Ishikawa (cell line): ENCODE measurements at regions not wholly inside any gene's neighbourhood (a gene's known extent, or its start where the extent isn't known, plus 50 kb on each side); places are given as distances from the start of the nearest gene placed in this dataset.

Experiments
- CEBPB ChIP-seq: IDR thresholded peaks from 2 replicates; pipeline ENCODE4 v1.6.1; 2012
- CREB1 ChIP-seq: IDR thresholded peaks from 2 replicates; pipeline ENCODE4 v1.6.1; 2012; ENCODE audit warnings: low read depth
- EGR1 ChIP-seq: IDR thresholded peaks from 2 replicates; pipeline ENCODE4 v1.6.1; 2012
- EP300 ChIP-seq: IDR thresholded peaks from 2 replicates; pipeline ENCODE4 v1.6.1; 2012; ENCODE audit warnings: borderline replicate concordance
- FOXM1 ChIP-seq: IDR thresholded peaks from 2 replicates; pipeline ENCODE4 v1.6.1; 2012; ENCODE audit warnings: low read depth, borderline replicate concordance
- NFIC ChIP-seq: IDR thresholded peaks from 2 replicates; pipeline ENCODE4 v1.6.1; 2012
- RAD21 ChIP-seq: IDR thresholded peaks from 2 replicates; pipeline ENCODE4 v1.6.1; 2012; ENCODE audit warnings: low read depth
- TAF1 ChIP-seq: IDR thresholded peaks from 2 replicates; pipeline ENCODE4 v1.6.1; 2012; ENCODE audit warnings: low read depth, mild to moderate bottlenecking
- TCF12 ChIP-seq: IDR thresholded peaks from 2 replicates; pipeline ENCODE4 v1.6.1; 2012; ENCODE audit warnings: low read depth
- TEAD4 ChIP-seq: IDR thresholded peaks from 2 replicates; pipeline ENCODE4 v1.6.1; 2012
- YY1 ChIP-seq: IDR thresholded peaks from 2 replicates; pipeline ENCODE4 v1.6.1; 2012; ENCODE audit warnings: low read depth
- ZBTB7A ChIP-seq: IDR thresholded peaks from 2 replicates; pipeline ENCODE4 v1.6.1; 2012; ENCODE audit warnings: low read depth
- TF ChIP-seq, protein P1 (sequence below): IDR thresholded peaks from 2 replicates; pipeline ENCODE4 v1.6.1; 2012
- TF ChIP-seq, protein P2 (sequence below): IDR thresholded peaks from 2 replicates; pipeline ENCODE4 v1.6.1; 2012; ENCODE audit warnings: low read depth, mild to moderate bottlenecking
- TF ChIP-seq, protein P3 (sequence below): IDR thresholded peaks from 2 replicates; pipeline ENCODE4 v1.6.1; 2012

DNA sequence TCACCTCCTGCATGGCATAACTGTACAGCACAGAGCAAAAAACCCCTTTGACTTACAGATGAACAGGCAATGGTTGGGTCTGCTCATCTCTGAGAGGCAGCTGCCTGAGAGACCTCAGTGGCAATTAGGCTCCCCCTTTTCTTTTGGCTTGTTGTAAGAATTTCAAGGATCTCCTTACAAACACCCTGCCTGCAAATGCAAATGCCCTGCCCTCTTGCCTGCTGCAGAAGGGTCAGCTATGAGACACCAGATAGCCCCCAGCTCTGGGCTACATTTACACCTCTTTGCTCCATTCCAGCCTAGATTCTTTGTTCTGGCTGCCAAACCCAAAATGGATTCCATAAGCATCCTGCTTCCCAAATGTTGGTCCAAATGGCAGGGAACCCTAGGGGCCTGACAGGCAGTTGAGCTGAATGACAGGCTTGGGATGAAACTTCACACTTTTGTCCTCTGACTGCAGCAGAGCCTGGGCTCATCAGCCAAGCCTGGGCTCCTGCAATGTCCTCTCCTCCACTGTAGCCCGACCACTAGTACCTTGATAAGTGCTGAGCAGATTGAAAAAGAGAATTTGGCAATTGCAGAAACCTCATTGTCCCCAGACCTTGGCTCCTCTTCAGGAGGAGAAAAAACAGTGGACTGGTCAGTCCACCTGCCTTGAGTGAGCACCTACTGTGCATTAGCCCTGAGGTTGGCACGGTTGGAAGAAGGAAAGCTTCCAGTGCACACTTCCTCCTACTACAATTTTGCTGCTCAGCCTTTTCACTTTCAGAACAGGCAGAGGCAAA lies 678.3 kb downstream of the BCL11A start:
- TF ChIP-seq, protein P1, sequence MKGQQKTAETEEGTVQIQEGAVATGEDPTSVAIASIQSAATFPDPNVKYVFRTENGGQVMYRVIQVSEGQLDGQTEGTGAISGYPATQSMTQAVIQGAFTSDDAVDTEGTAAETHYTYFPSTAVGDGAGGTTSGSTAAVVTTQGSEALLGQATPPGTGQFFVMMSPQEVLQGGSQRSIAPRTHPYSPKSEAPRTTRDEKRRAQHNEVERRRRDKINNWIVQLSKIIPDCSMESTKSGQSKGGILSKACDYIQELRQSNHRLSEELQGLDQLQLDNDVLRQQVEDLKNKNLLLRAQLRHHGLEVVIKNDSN, result no peak
- TF ChIP-seq FOXM1 (no peak), YY1 (no peak), NFIC (no peak), CEBPB (no peak), EGR1 (no peak), ZBTB7A (no peak), TAF1 (no peak), CREB1 (no peak), RAD21 (no peak), TEAD4 (no peak), EP300 (no peak), TCF12 (no peak)
- TF ChIP-seq, protein P2, sequence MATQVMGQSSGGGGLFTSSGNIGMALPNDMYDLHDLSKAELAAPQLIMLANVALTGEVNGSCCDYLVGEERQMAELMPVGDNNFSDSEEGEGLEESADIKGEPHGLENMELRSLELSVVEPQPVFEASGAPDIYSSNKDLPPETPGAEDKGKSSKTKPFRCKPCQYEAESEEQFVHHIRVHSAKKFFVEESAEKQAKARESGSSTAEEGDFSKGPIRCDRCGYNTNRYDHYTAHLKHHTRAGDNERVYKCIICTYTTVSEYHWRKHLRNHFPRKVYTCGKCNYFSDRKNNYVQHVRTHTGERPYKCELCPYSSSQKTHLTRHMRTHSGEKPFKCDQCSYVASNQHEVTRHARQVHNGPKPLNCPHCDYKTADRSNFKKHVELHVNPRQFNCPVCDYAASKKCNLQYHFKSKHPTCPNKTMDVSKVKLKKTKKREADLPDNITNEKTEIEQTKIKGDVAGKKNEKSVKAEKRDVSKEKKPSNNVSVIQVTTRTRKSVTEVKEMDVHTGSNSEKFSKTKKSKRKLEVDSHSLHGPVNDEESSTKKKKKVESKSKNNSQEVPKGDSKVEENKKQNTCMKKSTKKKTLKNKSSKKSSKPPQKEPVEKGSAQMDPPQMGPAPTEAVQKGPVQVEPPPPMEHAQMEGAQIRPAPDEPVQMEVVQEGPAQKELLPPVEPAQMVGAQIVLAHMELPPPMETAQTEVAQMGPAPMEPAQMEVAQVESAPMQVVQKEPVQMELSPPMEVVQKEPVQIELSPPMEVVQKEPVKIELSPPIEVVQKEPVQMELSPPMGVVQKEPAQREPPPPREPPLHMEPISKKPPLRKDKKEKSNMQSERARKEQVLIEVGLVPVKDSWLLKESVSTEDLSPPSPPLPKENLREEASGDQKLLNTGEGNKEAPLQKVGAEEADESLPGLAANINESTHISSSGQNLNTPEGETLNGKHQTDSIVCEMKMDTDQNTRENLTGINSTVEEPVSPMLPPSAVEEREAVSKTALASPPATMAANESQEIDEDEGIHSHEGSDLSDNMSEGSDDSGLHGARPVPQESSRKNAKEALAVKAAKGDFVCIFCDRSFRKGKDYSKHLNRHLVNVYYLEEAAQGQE, result no peak
- TF ChIP-seq, protein P3, sequence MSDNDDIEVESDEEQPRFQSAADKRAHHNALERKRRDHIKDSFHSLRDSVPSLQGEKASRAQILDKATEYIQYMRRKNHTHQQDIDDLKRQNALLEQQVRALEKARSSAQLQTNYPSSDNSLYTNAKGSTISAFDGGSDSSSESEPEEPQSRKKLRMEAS, result no peak

DNA sequence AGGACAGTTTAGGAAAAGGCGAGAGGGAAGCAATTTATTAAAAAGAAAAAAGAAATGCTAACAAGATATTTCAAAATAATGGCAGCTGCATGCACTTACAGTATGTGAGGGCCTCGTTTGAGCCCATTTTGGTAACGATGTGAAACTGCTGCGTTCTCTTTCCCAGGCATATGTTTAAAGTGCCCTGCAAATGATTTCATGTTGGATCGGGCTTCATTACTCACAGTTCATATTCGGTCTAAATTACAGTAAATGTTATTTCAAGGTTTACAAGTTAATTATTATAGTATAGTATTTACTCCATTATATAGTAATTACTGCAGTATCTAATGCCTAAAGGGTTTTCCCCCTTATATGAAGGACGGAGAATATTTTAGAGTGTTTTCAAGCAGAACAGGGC lies 679.1 kb downstream of the BCL11A start:
- TF ChIP-seq EGR1 (no peak), TAF1 (no peak), TEAD4 (no peak), TCF12 (no peak), CREB1 (no peak), RAD21 (no peak), CEBPB (no peak), NFIC (no peak), ZBTB7A (no peak), EP300 (no peak), YY1 (no peak), FOXM1 (no peak)
- TF ChIP-seq, protein P3, result no peak
- TF ChIP-seq, protein P2, result no peak
- TF ChIP-seq, protein P1, result no peak

DNA sequence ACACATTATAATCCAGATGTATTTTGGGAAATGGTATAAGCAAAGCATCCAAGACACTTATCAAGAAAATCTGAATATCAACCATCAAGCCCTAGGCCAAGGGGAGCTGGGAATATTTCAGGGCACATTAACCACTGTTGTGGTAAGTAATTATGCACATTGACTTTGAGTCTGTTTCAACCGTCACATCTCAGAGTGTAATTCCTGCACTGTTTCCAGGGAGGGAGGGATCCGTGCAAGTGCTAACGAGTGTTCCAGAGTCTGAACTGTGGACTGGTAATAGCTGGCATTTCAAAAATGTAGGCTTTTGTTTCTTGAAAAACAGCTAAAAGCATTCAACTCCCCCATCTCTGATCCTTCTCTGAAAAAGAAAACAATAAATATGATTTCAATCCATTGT lies 681.6 kb downstream of the BCL11A start:
- TF ChIP-seq, protein P2, result no peak
- no peak for TF ChIP-seq ZBTB7A
- TF ChIP-seq TEAD4, result no peak
- no peak for TF ChIP-seq CREB1
- TF ChIP-seq, protein P1, result no peak
- no peak for TF ChIP-seq TAF1
- TF ChIP-seq EP300, result no peak
- TF ChIP-seq NFIC, result no peak
- no peak for TF ChIP-seq CEBPB
- no peak for TF ChIP-seq YY1
- TF ChIP-seq FOXM1, result no peak
- no peak for TF ChIP-seq EGR1
- TF ChIP-seq TCF12, result no peak
- TF ChIP-seq, protein P3, result no peak
- TF ChIP-seq RAD21, result no peak
